ENCODE measurements at regions not wholly inside any gene's neighbourhood (a gene's known extent, or its start where the extent isn't known, plus 50 kb on each side); places are given as distances from the start of the nearest gene placed in this dataset.

GRCh38 chr2:212854771-212855170 lies 296.6 kb downstream of the IKZF2 start:
- TF ChIP-seq CTCF (IDR thresholded peaks at IDR 0.05; ENCODE audit: low read length), result no peak
- no peak for TF ChIP-seq EZH2 (IDR thresholded peaks at IDR 0.05; ENCODE audit: borderline replicate concordance, low read length)
